IPS DF 6.9 (cell line): ENCODE measurements at regions not wholly inside any gene's neighbourhood (a gene's known extent, or its start where the extent isn't known, plus 50 kb on each side); places are given as distances from the start of the nearest gene placed in this dataset.

Source experiments
- DNase-seq: peaks from one replicate; pipeline ENCODE4 v3.0.0-alpha.2; 2013; ENCODE audit warnings: low read depth, low spot score
- H3K27ac ChIP-seq: one replicate; pipeline ENCODE4 v1.5.1; 2013; ENCODE audit warnings: low read length, control low read depth
- H3K27me3 ChIP-seq: 2 replicates; pipeline ENCODE4 v1.6.1; 2013; ENCODE audit warnings: mild to moderate bottlenecking, low read length; ENCODE audit not compliant: control insufficient read depth, insufficient read depth
- H3K36me3 ChIP-seq: 2 replicates; pipeline ENCODE4 v1.6.1; 2013; ENCODE audit warnings: low read length; ENCODE audit not compliant: control insufficient read depth, insufficient read depth
- H3K4me1 ChIP-seq: 2 replicates; pipeline ENCODE4 v1.6.1; 2013; ENCODE audit warnings: low read length; ENCODE audit not compliant: control insufficient read depth, insufficient read depth
- H3K4me3 ChIP-seq: 2 replicates; pipeline ENCODE4 v1.5.1; 2013; ENCODE audit warnings: mild to moderate bottlenecking, low read length
- H3K9me3 ChIP-seq: 2 replicates; pipeline ENCODE4 v1.6.1; 2013; ENCODE audit warnings: low read length, inconsistent platforms; ENCODE audit not compliant: control insufficient read depth, insufficient read depth
- WGBS: extraction: QIAGEN DNeasy Blood & Tissue Kit; methylation state at CpG from one replicate; pipeline ENCODE4 v1.1.7; 2013; ENCODE audit warnings: mixed read lengths, missing lambda C conversion rate; ENCODE audit not compliant: insufficient read length, insufficient coverage; 5-methylcytosine and 5-hydroxymethylcytosine counted together

DNA sequence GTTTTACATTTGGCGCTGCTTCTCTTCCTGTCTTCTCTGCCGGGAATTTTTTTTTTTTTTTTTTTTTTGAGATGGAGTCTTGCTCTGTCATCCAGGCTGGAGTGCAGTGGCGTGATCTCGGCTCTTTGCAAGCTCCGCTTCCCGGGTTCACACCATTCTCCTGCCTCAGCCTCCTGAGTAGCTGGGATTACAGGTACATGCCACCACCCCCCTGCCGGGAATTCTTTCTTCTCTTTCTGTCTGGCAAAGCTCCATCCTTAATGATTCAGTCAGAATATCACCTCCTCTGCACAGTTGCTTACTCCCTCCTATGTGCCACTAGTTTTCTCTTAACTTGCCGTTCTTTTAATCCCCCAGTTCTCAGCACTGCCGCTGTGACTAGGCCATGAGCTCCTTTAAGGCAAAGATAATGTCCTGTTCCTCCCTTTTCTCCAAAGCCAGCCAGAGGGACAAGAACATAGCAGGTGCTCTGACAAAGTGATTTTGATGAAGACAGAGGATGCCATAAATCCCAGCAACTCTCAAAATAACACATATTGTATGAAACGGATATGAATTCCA, 112.1 kb upstream of the LRATD1 start:
- Histone ChIP-seq H3K9me3 (no peaks in the 10 kb centered on the region), H3K4me1 (no peaks in the 10 kb centered on the region), H3K36me3 (no peaks in the 10 kb centered on the region), H3K27ac (no peak overlapping the region), H3K4me3 (no peak overlapping the region), H3K27me3 (no peaks in the 10 kb centered on the region)
- WGBS, result no CpG with 5 or more reads among the region's 10 CpGs
- no peak for DNase-seq

DNA sequence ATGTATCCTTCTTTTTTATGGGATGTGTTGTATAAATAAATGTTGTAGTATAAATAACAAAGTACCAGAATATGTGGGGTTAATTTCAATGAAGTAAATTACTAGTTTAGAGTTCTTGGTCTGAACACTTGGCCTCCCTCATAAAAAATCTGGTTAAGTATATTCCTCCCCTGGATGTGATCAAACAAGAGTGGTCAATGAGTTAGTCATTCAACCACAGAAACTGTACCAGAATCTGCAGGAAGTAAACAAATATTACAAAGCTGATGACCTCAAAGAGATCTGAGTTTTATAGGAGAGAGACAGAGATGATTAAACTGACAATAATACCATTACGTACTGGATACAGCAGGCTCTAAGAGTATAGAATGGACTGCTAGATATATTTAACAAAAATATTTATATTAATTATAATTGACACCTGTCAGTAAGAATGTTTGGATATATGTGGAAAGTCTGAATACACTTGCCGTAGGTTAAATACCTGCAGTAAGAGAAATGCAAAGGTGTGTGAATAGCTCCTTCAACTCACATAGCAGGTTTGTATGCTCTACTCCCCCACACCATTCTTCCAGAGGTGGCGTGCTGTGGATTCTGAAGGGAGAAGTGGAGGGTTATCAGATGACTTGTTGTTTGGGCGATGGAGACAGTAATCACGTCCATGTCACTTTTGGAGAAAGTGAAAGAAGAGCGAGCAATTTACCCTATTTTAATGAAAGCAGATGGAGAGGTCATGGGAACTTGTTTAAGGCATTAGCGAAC, 108.3 kb upstream of the LRATD1 start:
- H3K27me3 ChIP-seq, result no peaks in the 10 kb centered on the region
- H3K4me3 ChIP-seq, result no peak overlapping the region
- no CpG with 5 or more reads among the region's 7 CpGs for WGBS
- no peak for DNase-seq
- no peaks in the 10 kb centered on the region for H3K9me3 ChIP-seq
- H3K36me3 ChIP-seq, result no peaks in the 10 kb centered on the region
- no peak overlapping the region for H3K27ac ChIP-seq
- H3K4me1 ChIP-seq, result no peaks in the 10 kb centered on the region

DNA sequence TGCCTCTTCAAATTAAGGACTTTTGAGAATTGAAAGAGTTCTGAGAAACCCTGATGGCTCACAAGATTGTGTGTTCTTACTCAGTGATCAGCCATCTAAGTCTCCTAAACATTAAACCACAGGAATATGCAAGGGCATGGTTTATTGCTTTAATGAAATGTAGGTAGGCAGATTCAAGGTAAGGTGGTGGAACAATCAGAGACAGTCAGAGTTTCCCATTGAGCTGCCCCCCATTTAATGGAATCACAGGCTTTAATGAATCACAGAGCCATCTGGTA, 107.8 kb upstream of the LRATD1 start:
- H3K36me3 ChIP-seq, result no peaks in the 10 kb centered on the region
- H3K27me3 ChIP-seq, result no peaks in the 10 kb centered on the region
- H3K4me1 ChIP-seq, result no peaks in the 10 kb centered on the region
- H3K9me3 ChIP-seq, result no peaks in the 10 kb centered on the region
- no peak for DNase-seq
- no peak overlapping the region for H3K4me3 ChIP-seq
- no peak overlapping the region for H3K27ac ChIP-seq

DNA sequence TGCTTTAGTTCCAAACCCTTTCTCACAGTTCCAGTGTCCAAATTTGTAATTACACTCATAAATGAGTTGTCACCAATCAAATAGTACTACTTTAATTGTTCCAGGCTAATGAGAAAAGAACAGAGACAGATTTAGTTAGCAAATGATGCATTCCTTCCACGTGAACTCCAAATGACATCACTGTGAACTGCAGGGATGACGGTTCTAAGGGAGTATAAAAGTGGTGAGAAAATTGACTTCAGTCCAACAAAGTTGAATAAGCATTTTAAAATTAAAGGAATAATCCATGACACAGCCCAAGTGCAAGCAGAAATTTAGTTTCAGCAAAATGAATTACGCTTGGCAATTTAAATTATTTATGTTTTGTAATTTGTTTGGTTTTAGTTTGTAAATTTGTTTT, 102.0 kb upstream of the LRATD1 start:
- H3K27me3 ChIP-seq, result no peaks in the 10 kb centered on the region
- 100% methylated on average over 1 of the region's 3 CpGs for WGBS
- H3K36me3 ChIP-seq, result no peaks in the 10 kb centered on the region
- no peaks in the 10 kb centered on the region for H3K4me1 ChIP-seq
- no peak overlapping the region for H3K4me3 ChIP-seq
- no peak for DNase-seq
- H3K9me3 ChIP-seq, result no peaks in the 10 kb centered on the region
- H3K27ac ChIP-seq, result no peak overlapping the region

DNA sequence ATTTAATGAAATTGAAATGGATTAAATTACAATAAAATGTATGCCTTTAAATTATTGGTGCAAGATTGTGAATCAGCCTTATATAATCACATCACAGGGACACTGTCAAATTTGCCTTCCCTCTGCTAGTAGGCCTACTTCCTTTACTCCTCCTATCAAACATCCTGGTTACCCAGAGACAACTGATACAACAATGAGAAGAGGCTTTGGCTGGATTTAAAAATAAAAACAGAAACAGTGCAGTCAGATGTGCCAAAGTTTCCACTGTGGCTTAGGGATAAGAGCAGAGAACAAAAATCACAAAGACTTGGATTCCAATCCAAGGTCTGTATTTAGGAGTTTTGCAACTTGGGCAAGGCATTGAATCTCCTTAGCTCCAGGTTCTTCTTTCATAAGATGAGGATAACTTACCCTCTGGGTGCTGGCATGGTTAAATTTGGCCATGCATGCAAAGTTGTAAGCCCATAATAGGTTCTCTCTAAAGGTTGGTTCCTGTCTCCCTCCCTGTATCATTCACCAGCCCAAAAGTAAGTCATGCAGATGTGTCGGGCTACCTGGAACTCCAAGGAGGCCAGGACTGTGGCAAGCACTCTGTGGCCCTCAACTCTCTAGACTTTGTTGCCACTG, 99.3 kb upstream of the LRATD1 start:
- no peak overlapping the region for H3K4me3 ChIP-seq
- WGBS, result no CpG with 5 or more reads among the region's 1 CpG
- no peak overlapping the region for H3K27ac ChIP-seq
- DNase-seq, result no peak
- no peaks in the 10 kb centered on the region for H3K36me3 ChIP-seq
- H3K4me1 ChIP-seq, result no peaks in the 10 kb centered on the region
- H3K9me3 ChIP-seq, result no peaks in the 10 kb centered on the region
- no peaks in the 10 kb centered on the region for H3K27me3 ChIP-seq

DNA sequence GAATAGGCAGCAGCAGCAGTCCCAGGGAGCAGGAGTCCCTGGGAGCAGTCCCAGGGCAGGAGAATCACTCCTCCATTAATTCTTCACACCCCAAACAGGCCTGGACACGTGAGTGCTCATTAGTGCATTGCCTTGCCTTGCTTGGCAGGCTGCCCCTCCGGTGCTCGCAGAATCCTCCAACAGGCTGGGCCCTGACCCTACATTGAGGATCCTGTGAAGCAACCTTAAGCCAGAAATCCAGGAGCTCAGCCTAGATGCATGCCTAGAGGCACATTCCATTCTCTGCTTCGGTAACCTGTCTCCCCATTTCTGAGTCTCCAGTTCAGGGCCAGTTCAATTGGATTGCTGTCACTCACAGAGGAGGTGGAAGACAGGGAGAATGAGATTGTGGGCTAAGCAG, 97.4 kb upstream of the LRATD1 start:
- H3K27me3 ChIP-seq, result no peaks in the 10 kb centered on the region
- no peak overlapping the region for H3K4me3 ChIP-seq
- no peak for DNase-seq
- WGBS, result no CpG with 5 or more reads among the region's 4 CpGs
- H3K36me3 ChIP-seq, result no peaks in the 10 kb centered on the region
- no peaks in the 10 kb centered on the region for H3K9me3 ChIP-seq
- H3K27ac ChIP-seq, result no peak overlapping the region
- H3K4me1 ChIP-seq, result no peaks in the 10 kb centered on the region

DNA sequence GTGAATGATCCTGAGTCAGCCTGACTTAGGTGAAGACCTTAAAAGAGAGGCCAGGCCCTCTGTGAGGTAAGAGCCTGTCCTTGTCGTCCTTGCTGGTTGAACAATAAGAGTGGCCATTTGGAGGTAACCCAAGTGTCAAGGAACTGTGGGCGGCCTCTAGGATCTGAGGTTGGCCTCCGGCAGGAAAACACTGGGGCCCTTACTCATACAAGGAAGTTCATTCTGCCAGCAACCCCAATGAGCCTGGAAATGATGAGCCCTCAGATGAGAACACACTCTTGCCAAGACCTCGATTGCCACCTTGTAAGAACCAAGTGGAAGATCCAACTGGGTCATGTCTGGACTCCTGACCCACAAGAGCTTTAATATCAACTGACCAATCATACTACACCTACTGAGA, 95.5 kb upstream of the LRATD1 start:
- no CpG with 5 or more reads among the region's 4 CpGs for WGBS
- no peaks in the 10 kb centered on the region for H3K27me3 ChIP-seq
- no peaks in the 10 kb centered on the region for H3K9me3 ChIP-seq
- H3K36me3 ChIP-seq, result no peaks in the 10 kb centered on the region
- H3K4me3 ChIP-seq, result no peak overlapping the region
- DNase-seq, result no peak
- no peak overlapping the region for H3K27ac ChIP-seq
- H3K4me1 ChIP-seq, result no peaks in the 10 kb centered on the region

DNA sequence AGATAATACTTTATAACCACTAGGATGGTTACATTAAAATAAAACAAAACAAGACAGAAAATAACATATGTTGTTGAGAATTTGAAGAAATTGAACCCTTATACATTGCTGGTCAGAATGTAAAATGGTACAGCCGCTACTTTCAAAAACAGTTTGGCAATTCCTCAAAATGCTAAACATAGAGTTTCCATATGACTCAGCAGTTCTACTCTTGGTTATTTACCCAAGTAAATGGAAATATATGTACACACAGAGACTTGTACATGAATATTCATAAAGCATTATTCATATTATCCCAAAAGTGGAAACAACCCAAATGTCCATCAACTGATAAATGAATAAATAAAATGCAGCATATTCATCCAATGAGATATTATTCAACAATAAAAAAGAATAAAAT, 92.5 kb upstream of the LRATD1 start:
- Histone ChIP-seq H3K27ac (no peak overlapping the region), H3K36me3 (no peaks in the 10 kb centered on the region), H3K9me3 (no peaks in the 10 kb centered on the region), H3K4me3 (no peak overlapping the region), H3K27me3 (no peaks in the 10 kb centered on the region), H3K4me1 (no peaks in the 10 kb centered on the region)
- no peak for DNase-seq
- no CpG with 5 or more reads among the region's 1 CpG for WGBS

DNA sequence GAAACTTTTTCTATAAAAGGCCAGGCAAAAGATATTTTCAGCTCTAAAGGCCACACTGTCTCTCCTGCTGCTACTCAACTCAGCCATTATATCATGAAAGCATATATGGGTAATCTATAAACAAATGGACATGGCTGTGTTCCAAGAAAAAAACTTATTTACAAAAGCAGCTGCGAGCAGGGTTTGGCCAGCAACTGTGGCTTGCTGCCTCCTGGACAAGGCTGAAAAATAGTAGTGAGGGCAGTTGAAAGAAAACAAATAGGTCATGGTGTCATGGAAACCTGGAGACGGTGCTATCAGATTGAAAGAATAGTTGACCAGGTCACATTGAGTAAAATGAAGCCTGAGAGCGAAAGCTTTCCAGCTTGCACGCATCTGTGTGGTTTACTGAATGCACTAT, 89.2 kb upstream of the LRATD1 start:
- WGBS, result no CpG with 5 or more reads among the region's 4 CpGs
- no peak for DNase-seq
- no peaks in the 10 kb centered on the region for H3K4me1 ChIP-seq
- H3K36me3 ChIP-seq, result no peaks in the 10 kb centered on the region
- H3K27ac ChIP-seq, result no peak overlapping the region
- no peaks in the 10 kb centered on the region for H3K9me3 ChIP-seq
- no peak overlapping the region for H3K4me3 ChIP-seq
- no peaks in the 10 kb centered on the region for H3K27me3 ChIP-seq

DNA sequence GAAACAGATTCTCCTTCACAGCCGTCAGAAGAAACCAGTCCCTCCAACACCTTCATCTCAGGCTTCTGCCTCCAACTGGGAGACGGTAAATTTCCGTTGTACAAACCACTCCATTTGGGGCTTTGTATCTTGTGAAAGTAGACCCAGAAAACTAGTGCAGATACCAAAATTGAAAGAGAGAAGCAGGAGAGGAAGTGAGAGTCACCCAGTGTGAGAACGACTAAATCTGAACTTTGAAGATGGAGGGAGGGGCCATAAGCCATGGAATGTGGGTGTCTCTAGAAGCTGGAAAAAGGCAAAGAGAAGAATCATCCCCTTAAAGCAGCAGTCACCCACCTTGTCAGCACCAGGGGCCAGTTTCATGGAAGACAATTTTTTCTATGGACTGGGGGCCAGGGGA, 88.3 kb upstream of the LRATD1 start:
- Histone ChIP-seq H3K27me3 (no peaks in the 10 kb centered on the region), H3K4me3 (no peak overlapping the region), H3K27ac (no peak overlapping the region), H3K9me3 (no peaks in the 10 kb centered on the region), H3K36me3 (no peaks in the 10 kb centered on the region), H3K4me1 (no peaks in the 10 kb centered on the region)
- WGBS, result no CpG with 5 or more reads among the region's 4 CpGs
- no peak for DNase-seq

DNA sequence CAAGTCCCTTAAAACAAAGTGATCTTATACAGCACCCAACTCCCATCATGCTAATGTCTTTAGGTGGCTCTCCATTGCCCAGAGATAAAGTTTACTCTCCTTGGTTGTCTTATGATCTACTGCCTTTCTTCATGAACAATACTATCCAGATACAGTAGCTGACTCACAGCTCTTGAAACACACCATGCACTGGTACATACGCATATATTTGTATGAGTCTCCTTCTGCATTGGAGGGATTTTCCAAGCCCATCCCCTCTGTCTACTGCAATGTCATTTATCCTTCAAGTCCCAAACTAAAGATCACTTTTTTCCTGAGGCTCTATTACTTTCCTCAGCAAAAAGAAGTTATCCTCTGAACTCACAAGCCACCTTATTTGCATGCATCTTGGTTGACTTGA, 84.7 kb upstream of the LRATD1 start:
- no peaks in the 10 kb centered on the region for H3K4me1 ChIP-seq
- no peaks in the 10 kb centered on the region for H3K27me3 ChIP-seq
- no peaks in the 10 kb centered on the region for H3K9me3 ChIP-seq
- no peak for DNase-seq
- no peak overlapping the region for H3K4me3 ChIP-seq
- H3K36me3 ChIP-seq, result no peaks in the 10 kb centered on the region
- no peak overlapping the region for H3K27ac ChIP-seq
- no CpG with 5 or more reads among the region's 1 CpG for WGBS
